Gastrocnemius medialis (tissue), 4 donors: ENCODE measurements at regions not wholly inside any gene's neighbourhood (a gene's known extent, or its start where the extent isn't known, plus 50 kb on each side); places are given as distances from the start of the nearest gene placed in this dataset.

Experiments used
- POLR2A ChIP-seq, 2 donors: fragments of 450-650 bp; IDR thresholded peaks; one replicate each; pipeline ENCODE4 v1.6.1; 2017; ENCODE audit warnings: antibody characterized with exemption in 2 of 2, mild to moderate bottlenecking in 2 of 2, moderate library complexity in 2 of 2
- TF ChIP-seq, protein P1 (sequence below), 5 experiments: fragments of 450-650 bp in 3 of 5; fragments of 200-600 bp in 2 of 5; sonication (generic) in 2 of 5; IDR thresholded peaks in 4 of 5; conservative IDR thresholded peaks in 1 of 5; 1 replicate in 4 of 5; 2 replicates in 1 of 5; pipeline ENCODE4 v1.5.1; 2016 to 2019; ENCODE audit warnings: antibody characterized with exemption in 5 of 5, mild to moderate bottlenecking in 3 of 5, moderate library complexity in 3 of 5

DNA sequence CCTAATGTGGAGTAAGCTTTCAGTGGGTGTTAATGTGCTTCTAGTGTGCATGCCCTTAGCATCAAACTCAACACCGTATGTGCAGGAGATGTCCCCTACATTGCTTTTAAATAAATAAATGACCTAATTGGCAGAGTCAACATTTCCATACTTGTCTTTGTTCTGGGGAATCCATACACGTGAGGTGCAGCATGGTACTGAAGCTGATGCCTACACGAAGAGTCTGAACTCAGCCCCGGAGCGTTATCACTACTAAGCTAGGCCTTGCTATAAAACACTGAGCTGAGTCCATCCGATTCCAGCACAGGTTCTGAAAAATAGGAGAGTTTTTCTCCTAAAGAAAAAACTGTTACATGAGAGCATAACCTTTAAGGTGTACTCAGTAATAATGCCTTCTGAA is 125.0 kb upstream of the DYRK2 start:
- TF ChIP-seq, protein P1, sequence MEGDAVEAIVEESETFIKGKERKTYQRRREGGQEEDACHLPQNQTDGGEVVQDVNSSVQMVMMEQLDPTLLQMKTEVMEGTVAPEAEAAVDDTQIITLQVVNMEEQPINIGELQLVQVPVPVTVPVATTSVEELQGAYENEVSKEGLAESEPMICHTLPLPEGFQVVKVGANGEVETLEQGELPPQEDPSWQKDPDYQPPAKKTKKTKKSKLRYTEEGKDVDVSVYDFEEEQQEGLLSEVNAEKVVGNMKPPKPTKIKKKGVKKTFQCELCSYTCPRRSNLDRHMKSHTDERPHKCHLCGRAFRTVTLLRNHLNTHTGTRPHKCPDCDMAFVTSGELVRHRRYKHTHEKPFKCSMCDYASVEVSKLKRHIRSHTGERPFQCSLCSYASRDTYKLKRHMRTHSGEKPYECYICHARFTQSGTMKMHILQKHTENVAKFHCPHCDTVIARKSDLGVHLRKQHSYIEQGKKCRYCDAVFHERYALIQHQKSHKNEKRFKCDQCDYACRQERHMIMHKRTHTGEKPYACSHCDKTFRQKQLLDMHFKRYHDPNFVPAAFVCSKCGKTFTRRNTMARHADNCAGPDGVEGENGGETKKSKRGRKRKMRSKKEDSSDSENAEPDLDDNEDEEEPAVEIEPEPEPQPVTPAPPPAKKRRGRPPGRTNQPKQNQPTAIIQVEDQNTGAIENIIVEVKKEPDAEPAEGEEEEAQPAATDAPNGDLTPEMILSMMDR (IDR thresholded peaks at IDR 0.05 in 4 of 5, conservative IDR thresholded peaks at IDR 0.05 in 1 of 5): no peak
- TF ChIP-seq POLR2A (IDR thresholded peaks at IDR 0.05): no peak
